Muscle of leg (tissue), 3 donors: ENCODE measurements at regions not wholly inside any gene's neighbourhood (a gene's known extent, or its start where the extent isn't known, plus 50 kb on each side); places are given as distances from the start of the nearest gene placed in this dataset.

Source experiments
- DNase-seq: peaks from one replicate; pipeline ENCODE4 v3.0.0; 2013
- H3K27ac ChIP-seq: one replicate; pipeline ENCODE4 v1.5.1; 2013; ENCODE audit warnings: mild to moderate bottlenecking, low read length, control low read depth
- H3K27me3 ChIP-seq: one replicate; pipeline ENCODE4 v1.6.1; 2013; ENCODE audit warnings: low read length; ENCODE audit not compliant: control insufficient read depth, insufficient read depth
- H3K36me3 ChIP-seq: one replicate; pipeline ENCODE4 v1.6.1; 2013; ENCODE audit warnings: low read length; ENCODE audit not compliant: control insufficient read depth, insufficient read depth
- H3K4me1 ChIP-seq: one replicate; pipeline ENCODE4 v1.6.1; 2013; ENCODE audit warnings: low read length; ENCODE audit not compliant: control insufficient read depth, insufficient read depth
- H3K4me3 ChIP-seq: one replicate; pipeline ENCODE4 v1.5.1; 2013; ENCODE audit warnings: low read length, control low read depth
- H3K9me3 ChIP-seq: replicated peaks from 2 replicates; pipeline ENCODE4 v1.6.1; 2013; ENCODE audit warnings: low read depth, low read length; ENCODE audit not compliant: control insufficient read depth
- WGBS: methylation state at CpG from one replicate; pipeline ENCODE4 v1.1.5; 2013; ENCODE audit warnings: missing lambda C conversion rate; ENCODE audit not compliant: insufficient coverage; 5-methylcytosine and 5-hydroxymethylcytosine counted together

GRCh38 chr6:68052234-68052633, 582.8 kb upstream of the ADGRB3 start:
- H3K4me1 ChIP-seq, result no peaks in the 10 kb centered on the region
- H3K9me3 ChIP-seq, result no peaks in the 10 kb centered on the region
- no peak overlapping the region for H3K27ac ChIP-seq
- no peak overlapping the region for H3K4me3 ChIP-seq
- no peak for DNase-seq
- H3K36me3 ChIP-seq, result no peaks in the 10 kb centered on the region
- H3K27me3 ChIP-seq, result no peaks in the 10 kb centered on the region

DNA sequence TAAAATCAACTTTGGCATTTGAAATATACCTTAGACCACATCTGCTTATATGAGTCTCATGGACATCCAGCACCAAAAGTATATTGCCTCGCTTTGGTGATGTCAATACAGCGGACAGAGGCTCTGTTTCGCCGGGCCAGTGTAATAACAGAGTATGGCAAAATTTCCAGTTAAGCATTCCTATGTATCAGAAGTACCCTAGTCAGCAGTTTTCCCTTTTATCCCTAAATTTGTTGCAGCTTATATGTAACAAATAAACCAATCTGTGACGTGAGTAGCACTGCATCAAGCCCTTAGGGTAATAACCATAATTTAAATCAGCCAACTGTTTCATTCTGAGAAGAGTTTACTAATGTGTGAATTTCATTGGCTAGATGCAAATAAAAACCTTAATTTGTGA, 585.5 kb upstream of the ADGRB3 start:
- Histone ChIP-seq H3K4me3 (no peak overlapping the region), H3K9me3 (no peaks in the 10 kb centered on the region), H3K36me3 (no peaks in the 10 kb centered on the region), H3K27me3 (no peaks in the 10 kb centered on the region), H3K4me1 (no peaks in the 10 kb centered on the region), H3K27ac (no peak overlapping the region)
- WGBS, result 80% methylated on average over 1 of the region's 5 CpGs
- no peak for DNase-seq

DNA sequence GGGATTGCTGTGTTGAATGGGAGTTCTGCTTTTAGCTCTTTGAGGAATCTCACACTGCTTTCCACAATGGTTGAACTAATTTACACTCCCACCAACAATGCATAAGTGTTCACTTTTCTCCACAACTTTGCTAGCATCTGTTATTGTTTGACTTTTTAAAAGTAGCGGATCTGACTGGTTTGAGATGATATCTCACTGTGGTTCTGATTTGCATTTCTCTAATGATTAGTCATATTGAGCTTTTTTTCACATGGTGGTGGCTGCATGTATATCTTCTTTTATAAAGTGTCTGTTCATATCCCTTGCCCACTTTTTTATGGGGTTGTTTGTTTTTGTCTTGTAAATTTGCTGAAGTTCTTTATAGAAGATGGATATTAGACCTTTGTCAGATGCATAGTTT, 588.3 kb upstream of the ADGRB3 start:
- Histone ChIP-seq H3K27ac (no peak overlapping the region), H3K9me3 (no peaks in the 10 kb centered on the region), H3K4me3 (no peak overlapping the region), H3K27me3 (no peaks in the 10 kb centered on the region), H3K36me3 (no peaks in the 10 kb centered on the region), H3K4me1 (no peaks in the 10 kb centered on the region)
- no CpG with 5 or more reads among the region's 1 CpG for WGBS
- DNase-seq, result no peak

DNA sequence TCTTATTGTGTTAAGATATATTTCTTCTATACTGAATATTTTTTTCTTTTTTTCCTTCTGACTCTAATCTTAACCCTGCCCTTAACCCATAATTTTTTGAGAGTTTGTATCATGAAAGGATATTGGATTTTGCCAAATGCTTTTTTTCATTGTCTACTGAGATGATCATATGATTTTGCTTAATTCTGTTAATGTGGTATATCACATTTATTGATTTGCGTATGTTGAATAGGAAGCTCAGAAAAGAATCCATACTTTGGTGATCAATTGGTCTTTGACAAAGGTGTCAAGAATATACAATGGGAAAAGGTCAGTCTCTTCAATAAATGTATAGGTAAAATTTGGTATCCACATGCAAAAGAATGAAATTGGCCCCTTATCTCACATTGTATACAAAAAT, 588.8 kb upstream of the ADGRB3 start:
- H3K9me3 ChIP-seq, result no peaks in the 10 kb centered on the region
- 80% methylated on average over 1 of the region's 1 CpG for WGBS
- DNase-seq, result no peak
- H3K27me3 ChIP-seq, result no peaks in the 10 kb centered on the region
- no peak overlapping the region for H3K27ac ChIP-seq
- no peak overlapping the region for H3K4me3 ChIP-seq
- H3K36me3 ChIP-seq, result no peaks in the 10 kb centered on the region
- H3K4me1 ChIP-seq, result no peaks in the 10 kb centered on the region

DNA sequence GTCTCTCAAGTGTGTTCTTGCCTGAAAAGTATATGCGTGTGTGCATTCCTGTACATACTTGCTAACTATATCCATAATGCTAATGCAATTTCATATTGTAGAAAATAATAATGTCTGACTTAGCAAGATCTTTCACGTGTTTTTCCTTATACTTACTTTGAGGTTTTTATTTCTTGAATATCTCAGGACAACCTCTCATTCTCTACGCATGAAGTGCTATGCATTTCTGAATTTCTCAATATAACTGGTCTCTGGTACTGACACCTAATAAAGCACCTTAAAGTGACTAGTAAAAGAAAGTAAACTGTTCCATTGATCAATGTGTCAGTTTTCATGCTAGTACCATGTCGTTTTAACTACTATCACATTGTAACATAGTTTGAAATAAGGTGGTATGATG, 589.9 kb upstream of the ADGRB3 start:
- no peaks in the 10 kb centered on the region for H3K36me3 ChIP-seq
- H3K9me3 ChIP-seq, result no peaks in the 10 kb centered on the region
- H3K27ac ChIP-seq, result no peak overlapping the region
- WGBS, result no CpG with 5 or more reads among the region's 4 CpGs
- H3K4me3 ChIP-seq, result no peak overlapping the region
- no peaks in the 10 kb centered on the region for H3K4me1 ChIP-seq
- no peaks in the 10 kb centered on the region for H3K27me3 ChIP-seq
- DNase-seq, result no peak

DNA sequence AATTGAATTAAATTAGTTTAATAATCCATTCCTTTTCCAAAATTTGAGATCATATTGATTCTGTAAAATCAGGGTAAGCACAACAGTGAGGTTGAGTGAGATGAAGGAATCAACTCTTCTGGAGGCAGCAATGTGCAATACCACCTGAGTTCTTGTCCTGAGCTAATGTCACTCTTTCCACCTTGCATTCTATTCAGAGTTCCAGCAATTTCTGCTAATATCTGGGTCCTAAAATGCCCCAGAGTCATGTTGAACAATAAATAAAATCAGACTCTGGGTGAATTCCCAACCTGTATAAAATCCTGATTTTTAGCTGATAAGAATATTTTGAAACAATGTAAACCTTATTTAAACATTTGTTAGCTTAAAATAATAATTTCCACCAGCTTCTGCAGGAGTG, 590.8 kb upstream of the ADGRB3 start:
- H3K27ac ChIP-seq, result no peak overlapping the region
- DNase-seq, result no peak
- no peak overlapping the region for H3K4me3 ChIP-seq
- no peaks in the 10 kb centered on the region for H3K27me3 ChIP-seq
- no peaks in the 10 kb centered on the region for H3K9me3 ChIP-seq
- no peaks in the 10 kb centered on the region for H3K36me3 ChIP-seq
- H3K4me1 ChIP-seq, result no peaks in the 10 kb centered on the region

DNA sequence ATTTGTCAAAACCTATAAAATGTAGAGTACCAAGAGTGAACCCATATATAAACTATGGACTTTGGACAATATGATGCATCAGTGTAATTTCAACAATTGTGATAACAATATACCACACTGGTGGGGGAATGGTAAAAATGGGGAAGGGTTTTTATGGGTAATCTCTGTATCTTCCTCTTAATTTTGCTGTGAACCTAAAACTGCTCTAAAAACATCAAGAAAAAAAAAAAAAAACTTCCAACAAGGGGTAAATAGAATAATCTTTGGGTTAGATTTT, 592.0 kb upstream of the ADGRB3 start:
- no peak overlapping the region for H3K4me3 ChIP-seq
- no peaks in the 10 kb centered on the region for H3K27me3 ChIP-seq
- H3K4me1 ChIP-seq, result no peaks in the 10 kb centered on the region
- no peaks in the 10 kb centered on the region for H3K36me3 ChIP-seq
- H3K9me3 ChIP-seq, result no peaks in the 10 kb centered on the region
- DNase-seq, result no peak
- no peak overlapping the region for H3K27ac ChIP-seq

- H3K4me1 ChIP-seq, result no peaks in the 10 kb centered on the region
- no peaks in the 10 kb centered on the region for H3K27me3 ChIP-seq
- H3K27ac ChIP-seq, result no peak overlapping the region
- H3K4me3 ChIP-seq, result no peak overlapping the region
- WGBS, result 20% methylated on average over 1 of the region's 4 CpGs
- no peaks in the 10 kb centered on the region for H3K36me3 ChIP-seq
- H3K9me3 ChIP-seq, result no peaks in the 10 kb centered on the region
- no peak for DNase-seq
Measured at GRCh38 chr6:68042339-68043121, 592.6 kb upstream of the ADGRB3 start.

DNA sequence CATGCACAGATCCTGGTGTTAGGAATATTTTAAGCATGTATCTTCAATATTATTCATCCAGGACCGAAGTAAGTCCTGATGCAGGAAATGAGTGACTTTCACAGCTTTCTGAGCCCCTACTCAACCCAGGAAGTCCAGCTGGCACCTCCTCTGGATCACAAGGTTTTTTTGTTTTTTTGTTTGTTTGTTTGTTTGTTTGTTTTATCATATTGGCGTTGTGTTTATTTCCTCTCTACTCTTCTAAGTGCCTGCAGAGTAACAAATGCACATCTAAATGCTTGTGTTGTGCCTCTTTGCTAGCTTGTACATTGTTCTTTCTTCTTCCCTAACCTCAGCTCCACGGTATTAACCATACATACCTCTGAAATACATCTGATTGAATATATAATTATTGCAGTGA, 594.3 kb upstream of the ADGRB3 start:
- Histone ChIP-seq H3K27me3 (no peaks in the 10 kb centered on the region), H3K9me3 (no peaks in the 10 kb centered on the region), H3K4me1 (no peaks in the 10 kb centered on the region), H3K36me3 (no peaks in the 10 kb centered on the region), H3K27ac (no peak overlapping the region), H3K4me3 (no peak overlapping the region)
- no peak for DNase-seq
- WGBS, result no CpG with 5 or more reads among the region's 3 CpGs

DNA sequence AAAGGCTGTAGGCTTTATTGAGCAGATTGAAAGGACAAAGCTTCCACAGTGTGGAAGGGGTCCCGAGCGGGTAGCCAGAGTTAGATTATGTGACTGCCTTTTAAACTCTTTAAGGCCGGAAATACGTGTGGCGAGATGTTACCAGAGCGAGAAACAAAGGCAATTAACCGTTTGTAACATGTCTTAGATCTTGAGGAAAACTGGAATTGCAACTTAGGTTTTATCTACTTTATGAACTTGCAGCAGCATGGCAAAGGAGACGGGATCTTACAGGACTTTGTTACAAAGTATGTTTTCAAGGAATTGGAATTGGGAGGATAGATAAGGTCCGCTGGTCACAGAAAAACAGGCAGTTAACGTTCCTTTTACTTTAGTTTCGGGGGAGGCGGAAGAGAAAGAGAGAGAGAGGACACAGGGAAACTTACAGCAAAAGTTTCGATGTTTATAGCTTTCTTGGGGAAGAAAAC, 594.7 kb upstream of the ADGRB3 start:
- WGBS, result 45% methylated on average over 11 of the region's 13 CpGs
- H3K27ac ChIP-seq, result no peak overlapping the region
- DNase-seq, result peak; percentile 4
- H3K4me1 ChIP-seq, result no peaks in the 10 kb centered on the region
- no peaks in the 10 kb centered on the region for H3K27me3 ChIP-seq
- no peaks in the 10 kb centered on the region for H3K36me3 ChIP-seq
- peak overlapping the region; percentile 5 for H3K4me3 ChIP-seq
- H3K9me3 ChIP-seq, result no peaks in the 10 kb centered on the region

GRCh38 chr6:68039641-68040311, 595.3 kb upstream of the ADGRB3 start:
- H3K4me3 ChIP-seq, result no peak overlapping the region
- H3K4me1 ChIP-seq, result no peaks in the 10 kb centered on the region
- 34% methylated on average over 3 of the region's 5 CpGs for WGBS
- H3K9me3 ChIP-seq, result no peaks in the 10 kb centered on the region
- H3K36me3 ChIP-seq, result no peaks in the 10 kb centered on the region
- no peaks in the 10 kb centered on the region for H3K27me3 ChIP-seq
- no peak overlapping the region for H3K27ac ChIP-seq
- DNase-seq, result no peak
